K562 (cell line): ENCODE measurements at regions not wholly inside any gene's neighbourhood (a gene's known extent, or its start where the extent isn't known, plus 50 kb on each side); places are given as distances from the start of the nearest gene placed in this dataset.
A peak's percentile ranks its signal among the peaks of the same experiment; 100 is the strongest.

Experiments
- ATAC-seq: fragments of 200-7000 bp; cut with Tn5 transposase; 3 replicates; pipeline ENCODE4 v1.9.1; 2020; ENCODE audit warnings: moderate library complexity
- BruUV-seq: library from RNA; stranded (reverse); fragments of 400-500 nt; replicated peaks from 2 replicates; lab custom pipeline; 2021; lab: Mats Ljungman, UMichigan
- CTCF ChIA-PET: fragments of 300-600 bp; formaldehyde crosslinking; extraction: SDS; loops from one replicate; lab custom pipeline; 2021; ENCODE audit warnings: low intra/inter-chr PET ratio; lab: Yijun Ruan, JAX
- POLR2A ChIA-PET: fragments of 300-600, 350-650 bp; sonication (Branson Sonifier 250); formaldehyde crosslinking; extraction: SDS; loops from one replicate; lab custom pipeline; 2021; ENCODE audit warnings: antibody characterized with exemption, inconsistent platforms; lab: Yijun Ruan, JAX
- DNase-seq, 4 experiments: peaks; one replicate each; pipeline versions ENCODE4 v3.0.0 to v3.0.0-alpha.2; 2011 to 2018; ENCODE audit warnings: low spot score in 3 of 4, mixed read lengths in 3 of 4; ENCODE audit errors: extremely low read depth in 1 of 4
- FAIRE-seq: peaks from 2 replicates; lab custom pipeline; 2011; peaks lifted over from hg19 to GRCh38; lab: Jason Lieb, UNC
- H2AFZ ChIP-seq: 2 replicates; pipeline ENCODE4 v1.6.0; 2011; ENCODE audit warnings: low read depth, low read length, control low read depth, inconsistent platforms
- H3K27ac ChIP-seq: fragments of 200-600 bp; 3 replicates; pipeline ENCODE4 v1.8.0; 2011; ENCODE audit warnings: low read depth, mild to moderate bottlenecking, control low read depth, inconsistent platforms, low read length, moderate library complexity, mixed read lengths; ENCODE audit errors: extremely low read depth
- H3K27me3 ChIP-seq, 2 experiments: fragments of 300-600 bp in 1 of 2; 2 replicates in 1 of 2; 3 replicates in 1 of 2; pipeline versions ENCODE4 v1.6.0 to v1.8.0; 2011; ENCODE audit warnings: inconsistent platforms in 2 of 2, low read length in 2 of 2, mild to moderate bottlenecking in 1 of 2, mixed read lengths in 1 of 2, moderate library complexity in 1 of 2; ENCODE audit not compliant: control insufficient read depth in 2 of 2, insufficient read depth in 2 of 2
- H3K36me3 ChIP-seq: fragments of 300-600 bp; 3 replicates; pipeline ENCODE4 v1.8.0; 2011; ENCODE audit warnings: mild to moderate bottlenecking, low read length, inconsistent platforms; ENCODE audit not compliant: control insufficient read depth, insufficient read depth
- H3K4me1 ChIP-seq, 2 experiments: fragments of 200-600 bp in 1 of 2; replicated peaks in 1 of 2; 2 replicates in 1 of 2; 3 replicates in 1 of 2; pipeline versions ENCODE4 v1.5.1 to v1.8.0; 2011; ENCODE audit warnings: inconsistent platforms in 2 of 2, low read length in 2 of 2, mild to moderate bottlenecking in 1 of 2, mixed read lengths in 1 of 2, moderate library complexity in 1 of 2; ENCODE audit not compliant: control insufficient read depth in 2 of 2, insufficient read depth in 2 of 2
- H3K4me2 ChIP-seq: 2 replicates; pipeline ENCODE4 v1.6.1; 2011; ENCODE audit warnings: low read length, control low read depth, inconsistent platforms, mixed read lengths; ENCODE audit not compliant: insufficient read depth
- H3K4me3 ChIP-seq: fragments of 200-600 bp; sonication (generic), shearing (Covaris generic); 2 replicates; pipeline ENCODE4 v1.5.1; 2016; ENCODE audit warnings: control low read depth, inconsistent platforms
- H3K79me2 ChIP-seq: fragments of 200-600 bp; 3 replicates; pipeline ENCODE4 v1.8.0; 2011; ENCODE audit warnings: low read length, inconsistent platforms; ENCODE audit not compliant: control insufficient read depth, insufficient read depth
- H3K9ac ChIP-seq, 2 experiments: 2 replicates each; pipeline versions ENCODE4 v1.6.0 to v1.6.1; 2011; ENCODE audit warnings: low read depth in 2 of 2, low read length in 2 of 2, control low read depth in 1 of 2, inconsistent platforms in 1 of 2, mild to moderate bottlenecking in 1 of 2, mixed read lengths in 1 of 2; ENCODE audit not compliant: insufficient read depth in 1 of 2
- H3K9me1 ChIP-seq: one replicate; pipeline ENCODE4 v1.6.0; 2011; ENCODE audit warnings: inconsistent platforms, mild to moderate bottlenecking, low read length, moderate library complexity; ENCODE audit not compliant: control insufficient read depth, insufficient read depth
- H3K9me3 ChIP-seq: replicated peaks from 2 replicates; pipeline ENCODE4 v1.5.1; 2011; ENCODE audit warnings: low read depth, low read length, inconsistent platforms; ENCODE audit not compliant: control insufficient read depth, insufficient read depth
- H4K20me1 ChIP-seq: replicated peaks from 2 replicates; pipeline ENCODE4 v1.6.1; 2011; ENCODE audit warnings: low read length, inconsistent platforms, mixed read lengths; ENCODE audit not compliant: control insufficient read depth, insufficient read depth
- E4F1 ChIP-seq: fragments of 250-450 bp; sonication (Bioruptor Pico); IDR thresholded peaks from 2 replicates; pipeline ENCODE4 v1.5.0; 2021; ENCODE audit warnings: mild to moderate bottlenecking, borderline replicate concordance
- EP400 ChIP-seq: fragments of 450-650 bp; IDR thresholded peaks from 2 replicates; pipeline ENCODE4 v1.6.1; 2017; ENCODE audit warnings: antibody characterized with exemption, mild to moderate bottlenecking, moderate library complexity
- HNRNPH1 ChIP-seq: fragments of 200-400 bp; formaldehyde crosslinking; optimal IDR thresholded peaks from 2 replicates; pipeline ENCODE3; 2017; ENCODE audit warnings: low read depth, mild to moderate bottlenecking, low read length, moderate library complexity
- HOXB6 ChIP-seq: fragments of 250-450 bp; sonication (Bioruptor Pico); IDR thresholded peaks from 2 replicates; pipeline ENCODE4 v1.5.1; 2022; ENCODE audit warnings: mild to moderate bottlenecking, borderline replicate concordance
- PATZ1 ChIP-seq: fragments of 250-450 bp; sonication (Bioruptor Pico); IDR thresholded peaks from 2 replicates; pipeline ENCODE4 v1.5.0; 2020; ENCODE audit warnings: mild to moderate bottlenecking, borderline replicate concordance
- SRSF3 ChIP-seq: fragments of 200-400 bp; formaldehyde crosslinking; IDR thresholded peaks from 2 replicates; pipeline ENCODE4 v1.6.1; 2016; ENCODE audit warnings: mild to moderate bottlenecking, low read length, moderate library complexity; ENCODE audit not compliant: insufficient read depth
- TARDBP ChIP-seq: fragments of 450-650 bp; IDR thresholded peaks from 2 replicates; pipeline ENCODE4 v1.6.1; 2016
- TGIF2 ChIP-seq: sonication (generic); formaldehyde crosslinking; IDR thresholded peaks from 2 replicates; pipeline ENCODE4 v1.8.1; 2022; ENCODE audit warnings: mild to moderate bottlenecking, missing genetic modification reagents, moderate library complexity
- U2AF2 ChIP-seq: fragments of 200-400 bp; formaldehyde crosslinking; optimal IDR thresholded peaks from 2 replicates; pipeline ENCODE3; 2017; ENCODE audit warnings: low read depth, mild to moderate bottlenecking, low read length
- ZZZ3 ChIP-seq: fragments of 450-650 bp; IDR thresholded peaks from 2 replicates; pipeline ENCODE4 v1.6.1; 2016; ENCODE audit warnings: antibody characterized with exemption, mild to moderate bottlenecking, moderate library complexity
- WGBS: fragments of 100-300 bp; shearing (Covaris generic); methylation state at CpG from one replicate; pipeline ENCODE4 v1.1.6; 2016; ENCODE audit warnings: low coverage, mixed read lengths; ENCODE audit not compliant: insufficient coverage; ENCODE audit errors: missing lambda C conversion rate; 5-methylcytosine and 5-hydroxymethylcytosine counted together
- in situ Hi-C: fragments of 300-500 bp; cut with MboI; formaldehyde crosslinking; loops from 4 replicates; pipeline ENCODE4 v1.15.0; 2018; ENCODE audit warnings: inconsistent platforms, mixed read lengths
- intact Hi-C: fragments of 100-400 bp; cut with micrococcal nuclease; formaldehyde crosslinking; loops from 2 replicates; pipeline ENCODE4 v1.14.2; 2022
- TF ChIP-seq, protein P1 (sequence below): conservative IDR thresholded peaks from 2 replicates; pipeline ENCODE4 v1.6.1; 2011; ENCODE audit warnings: low read depth, mild to moderate bottlenecking, low read length; ENCODE audit not compliant: control insufficient read depth
- TF ChIP-seq, protein P2 (sequence below): fragments of 150-350 bp; IDR thresholded peaks from 2 replicates; pipeline ENCODE4 v1.6.1; 2014; ENCODE audit warnings: low read depth, mild to moderate bottlenecking, low read length, borderline replicate concordance

DNA sequence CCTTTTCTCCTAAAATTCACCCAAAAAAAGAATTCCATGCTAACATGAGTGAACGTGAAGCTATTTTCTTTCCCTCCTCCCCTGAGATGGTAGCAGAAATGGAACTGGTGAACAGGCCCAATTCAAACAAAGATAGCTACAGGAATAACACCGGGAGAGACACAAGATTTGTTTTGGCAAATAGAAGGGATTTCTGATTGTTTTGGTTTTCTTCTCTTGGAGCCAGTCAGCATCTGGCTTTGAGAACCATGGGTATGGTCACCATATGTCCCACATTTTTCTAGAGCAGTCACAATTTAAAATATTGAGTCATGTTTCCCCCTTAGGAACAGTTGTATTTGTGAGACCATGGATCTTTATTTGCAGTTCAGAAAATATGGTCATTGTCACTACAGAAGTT is 214.1 kb downstream of the FAM76B start:
- BruUV-seq, result no TSS peak
- POLR2A ChIA-PET, result interaction anchor here (3.0 kb wide), 1 partner anchor 13 kb away, joined by 10 read pairs; no protein-coding TSS in a partner anchor
- Histone ChIP-seq H3K36me3 (no peaks in the 10 kb centered on the region), H3K4me3 (no peak overlapping the region), H3K9me3 (no peaks in the 10 kb centered on the region), H3K79me2 (no peaks in the 10 kb centered on the region), H3K4me1 (peaks cover 0 to 4% of the 10 kb centered on the region in 2 experiments; a peak in 1 of 5 replicates), H2AFZ (0 out of 2 replicates have a peak overlapping the region, but pooled peaks have one; percentile 84), H3K9ac (no peak overlapping the region), H3K4me2 (no peak overlapping the region), H3K27ac (no peak overlapping the region), H3K9me1 (no peaks in the 10 kb centered on the region), H3K27me3 (no peaks in the 10 kb centered on the region), H4K20me1 (no peaks in the 10 kb centered on the region)
- FAIRE-seq (no peak), ATAC-seq (no peak), DNase-seq (no peak)
- CTCF ChIA-PET, result no interaction called here
- TF ChIP-seq SRSF3 (no peak), ZZZ3 (no peak), HNRNPH1 (no peak), U2AF2 (no peak), HOXB6 (CRISPR knock-in tag) (no peak), EP400 (no peak), TARDBP (no peak), PATZ1 (no peak), E4F1 (CRISPR knock-in tag) (no peak), TGIF2 (no peak)
- TF ChIP-seq, protein P1, sequence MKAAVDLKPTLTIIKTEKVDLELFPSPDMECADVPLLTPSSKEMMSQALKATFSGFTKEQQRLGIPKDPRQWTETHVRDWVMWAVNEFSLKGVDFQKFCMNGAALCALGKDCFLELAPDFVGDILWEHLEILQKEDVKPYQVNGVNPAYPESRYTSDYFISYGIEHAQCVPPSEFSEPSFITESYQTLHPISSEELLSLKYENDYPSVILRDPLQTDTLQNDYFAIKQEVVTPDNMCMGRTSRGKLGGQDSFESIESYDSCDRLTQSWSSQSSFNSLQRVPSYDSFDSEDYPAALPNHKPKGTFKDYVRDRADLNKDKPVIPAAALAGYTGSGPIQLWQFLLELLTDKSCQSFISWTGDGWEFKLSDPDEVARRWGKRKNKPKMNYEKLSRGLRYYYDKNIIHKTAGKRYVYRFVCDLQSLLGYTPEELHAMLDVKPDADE, result no peak
- TF ChIP-seq, protein P2, sequence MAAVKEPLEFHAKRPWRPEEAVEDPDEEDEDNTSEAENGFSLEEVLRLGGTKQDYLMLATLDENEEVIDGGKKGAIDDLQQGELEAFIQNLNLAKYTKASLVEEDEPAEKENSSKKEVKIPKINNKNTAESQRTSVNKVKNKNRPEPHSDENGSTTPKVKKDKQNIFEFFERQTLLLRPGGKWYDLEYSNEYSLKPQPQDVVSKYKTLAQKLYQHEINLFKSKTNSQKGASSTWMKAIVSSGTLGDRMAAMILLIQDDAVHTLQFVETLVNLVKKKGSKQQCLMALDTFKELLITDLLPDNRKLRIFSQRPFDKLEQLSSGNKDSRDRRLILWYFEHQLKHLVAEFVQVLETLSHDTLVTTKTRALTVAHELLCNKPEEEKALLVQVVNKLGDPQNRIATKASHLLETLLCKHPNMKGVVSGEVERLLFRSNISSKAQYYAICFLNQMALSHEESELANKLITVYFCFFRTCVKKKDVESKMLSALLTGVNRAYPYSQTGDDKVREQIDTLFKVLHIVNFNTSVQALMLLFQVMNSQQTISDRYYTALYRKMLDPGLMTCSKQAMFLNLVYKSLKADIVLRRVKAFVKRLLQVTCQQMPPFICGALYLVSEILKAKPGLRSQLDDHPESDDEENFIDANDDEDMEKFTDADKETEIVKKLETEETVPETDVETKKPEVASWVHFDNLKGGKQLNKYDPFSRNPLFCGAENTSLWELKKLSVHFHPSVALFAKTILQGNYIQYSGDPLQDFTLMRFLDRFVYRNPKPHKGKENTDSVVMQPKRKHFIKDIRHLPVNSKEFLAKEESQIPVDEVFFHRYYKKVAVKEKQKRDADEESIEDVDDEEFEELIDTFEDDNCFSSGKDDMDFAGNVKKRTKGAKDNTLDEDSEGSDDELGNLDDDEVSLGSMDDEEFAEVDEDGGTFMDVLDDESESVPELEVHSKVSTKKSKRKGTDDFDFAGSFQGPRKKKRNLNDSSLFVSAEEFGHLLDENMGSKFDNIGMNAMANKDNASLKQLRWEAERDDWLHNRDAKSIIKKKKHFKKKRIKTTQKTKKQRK, result no peak
- WGBS, result 18% methylated on average over 2 of the region's 2 CpGs
- intact Hi-C loops, result no loop called here
- in situ Hi-C loops, result no loop called here
